Spleen (tissue), 7 donors: ENCODE measurements at regions not wholly inside any gene's neighbourhood (a gene's known extent, or its start where the extent isn't known, plus 50 kb on each side); places are given as distances from the start of the nearest gene placed in this dataset.

Experiments used
- CTCF ChIP-seq, 11 experiments: fragments of 200-600 bp in 7 of 11; fragments of 450-650 bp in 4 of 11; sonication (generic) in 4 of 11; IDR thresholded peaks in 8 of 11; conservative IDR thresholded peaks in 3 of 11; 1 replicate in 7 of 11; 2 replicates in 4 of 11; pipeline versions ENCODE4 v1.4.0 to v1.8.0; 2016 to 2021; ENCODE audit warnings: antibody characterized with exemption in 11 of 11, inconsistent platforms in 4 of 11, mild to moderate bottlenecking in 1 of 11
- POLR2A ChIP-seq, 3 donors: fragments of 450-650 bp; IDR thresholded peaks; one replicate each; pipeline ENCODE4 v1.5.1; 2017; ENCODE audit warnings: antibody characterized with exemption in 3 of 3, mild to moderate bottlenecking in 1 of 3
- donor health status: DM: no; HTN: no; CAD: no; lungs with moderate emphysema.
- donor health status: DM: no; HTN: no; CAD: no.
- donor health status: DM: no; HTN: no; CAD: no.

GRCh38 chr2:7131261-7131660, 214.0 kb downstream of the RNF144A start:
- TF ChIP-seq CTCF (IDR thresholded peaks at IDR 0.05 in 8 of 11, conservative IDR thresholded peaks at IDR 0.05 in 3 of 11) (no peak), POLR2A (IDR thresholded peaks at IDR 0.05) (no peak)
